Activated CD4-positive, alpha-beta T cell treated with anti-CD3 and anti-CD28 coated beads, Interleukin-2, amount 10 ng/mL, durations not matched to agents 7 days and 5 days (primary cell): ENCODE measurements at regions not wholly inside any gene's neighbourhood (a gene's known extent, or its start where the extent isn't known, plus 50 kb on each side); places are given as distances from the start of the nearest gene placed in this dataset.

Source experiments
- CTCF ChIA-PET: fragments of 350-600 bp; sonication (Branson Sonifier 250); formaldehyde crosslinking; loops from one replicate; lab custom pipeline; 2021; ENCODE audit warnings: antibody characterized with exemption; lab: Charles Lee
- POLR2A ChIA-PET: fragments of 350-600 bp; sonication (Branson Sonifier 250); formaldehyde crosslinking; loops from one replicate; lab custom pipeline; 2021; ENCODE audit warnings: antibody characterized with exemption; lab: Charles Lee
- DNase-seq: peaks from one replicate; pipeline ENCODE4 v3.0.0-alpha.2; 2020
- H3K27ac Mint-ChIP-seq: one replicate; pipeline ENCODE4 v1.8.0; 2021; ENCODE audit warnings: mild to moderate bottlenecking, moderate library complexity, mixed read lengths
- H3K27me3 Mint-ChIP-seq: one replicate; pipeline ENCODE4 v1.8.0; 2021; ENCODE audit warnings: mixed read lengths
- H3K36me3 Mint-ChIP-seq: one replicate; pipeline ENCODE4 v1.8.0; 2021; ENCODE audit warnings: low read depth, mixed read lengths
- H3K4me1 Mint-ChIP-seq: one replicate; pipeline ENCODE4 v1.8.0; 2021; ENCODE audit warnings: mixed read lengths
- H3K4me3 Mint-ChIP-seq: one replicate; pipeline ENCODE4 v1.8.0; 2021; ENCODE audit warnings: mild to moderate bottlenecking, moderate library complexity, mixed read lengths
- H3K9me3 Mint-ChIP-seq: one replicate; pipeline ENCODE4 v1.8.0; 2021; ENCODE audit warnings: mixed read lengths

- Mint-ChIP-seq H3K27me3 (peaks cover 5% of the 10 kb centered on the region), H3K4me1 (peaks cover 53% of the 10 kb centered on the region), H3K27ac (peak overlapping the region; percentile 37), H3K9me3 (no peaks in the 10 kb centered on the region), H3K4me3 (no peak overlapping the region), H3K36me3 (no peaks in the 10 kb centered on the region)
- DNase-seq: no peak
- ChIA-PET POLR2A (no interaction called here), CTCF (interaction anchor here (0.6 kb wide), 1 partner anchor 105 kb away, joined by 3 read pairs; no protein-coding TSS in a partner anchor)
Measured at GRCh38 chr9:79885093-79885857, 313.5 kb downstream of the TLE4 start.

DNA sequence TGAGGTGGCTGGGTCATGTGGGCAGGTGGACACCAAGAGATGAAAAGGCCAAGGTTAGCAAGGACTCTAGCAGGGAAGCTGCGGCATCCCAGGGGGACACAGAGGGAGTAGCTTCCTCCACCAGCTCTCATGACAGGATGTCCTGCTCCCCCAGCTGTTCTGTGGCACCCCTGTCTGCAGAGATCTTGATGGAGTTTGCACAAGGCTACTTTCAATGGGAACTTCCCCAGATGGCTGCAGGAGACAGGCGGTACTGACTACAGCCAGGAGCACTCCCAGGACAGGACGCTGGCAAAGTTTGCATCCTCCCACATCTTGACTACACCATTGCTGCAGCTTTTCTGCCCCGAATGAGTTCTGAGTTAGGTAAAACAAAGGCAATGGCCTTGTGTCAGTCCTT lies 312.8 kb downstream of the TLE4 start:
- no peak for DNase-seq
- Mint-ChIP-seq H3K4me1 (peaks cover 55% of the 10 kb centered on the region), H3K27me3 (peaks cover 1% of the 10 kb centered on the region), H3K4me3 (no peak overlapping the region), H3K9me3 (no peaks in the 10 kb centered on the region), H3K27ac (peak overlapping the region; percentile 10), H3K36me3 (no peaks in the 10 kb centered on the region)
- ChIA-PET CTCF (interaction anchor here (0.6 kb wide), 1 partner anchor 104 kb away, joined by 3 read pairs; no protein-coding TSS in a partner anchor), POLR2A (no interaction called here)

DNA sequence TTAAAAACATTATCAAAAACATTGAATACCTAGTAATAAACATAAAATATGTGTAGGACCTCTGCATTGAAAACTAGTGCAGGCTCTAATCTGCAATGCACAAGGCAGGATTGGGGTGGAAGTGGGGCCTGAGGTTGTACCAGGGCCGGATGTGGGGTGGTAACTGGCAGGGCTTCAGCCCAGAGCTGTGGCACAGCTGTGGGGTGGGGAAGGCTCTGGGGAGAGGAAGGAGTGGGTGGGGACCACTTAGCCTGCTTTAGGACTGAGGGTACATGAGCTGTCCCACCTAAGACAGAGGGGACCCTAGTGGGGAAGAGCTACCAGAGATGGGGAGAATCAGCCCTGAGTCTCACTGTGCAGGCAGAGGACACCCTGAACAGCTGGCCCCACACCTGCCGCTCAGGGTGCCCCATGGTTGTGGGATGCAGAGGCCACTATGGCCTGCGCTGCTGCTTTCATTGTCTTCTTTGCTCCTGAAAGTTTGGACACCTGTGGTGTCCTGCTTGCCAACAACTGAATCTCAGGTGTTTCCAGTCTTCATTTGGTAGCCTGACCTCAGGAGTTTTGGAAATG lies 311.4 kb downstream of the TLE4 start:
- ChIA-PET POLR2A (no interaction called here), CTCF (interaction anchor here (0.7 to 1.3 kb wide), 2 partner anchors 10 to 151 kb away, joined by 3 read pairs; no protein-coding TSS in a partner anchor)
- Mint-ChIP-seq H3K4me1 (peaks cover 56% of the 10 kb centered on the region), H3K27me3 (no peaks in the 10 kb centered on the region), H3K36me3 (no peaks in the 10 kb centered on the region), H3K4me3 (peak overlapping the region; percentile 42), H3K27ac (peak overlapping the region; percentile 87), H3K9me3 (no peaks in the 10 kb centered on the region)
- DNase-seq: peak; percentile 68

DNA sequence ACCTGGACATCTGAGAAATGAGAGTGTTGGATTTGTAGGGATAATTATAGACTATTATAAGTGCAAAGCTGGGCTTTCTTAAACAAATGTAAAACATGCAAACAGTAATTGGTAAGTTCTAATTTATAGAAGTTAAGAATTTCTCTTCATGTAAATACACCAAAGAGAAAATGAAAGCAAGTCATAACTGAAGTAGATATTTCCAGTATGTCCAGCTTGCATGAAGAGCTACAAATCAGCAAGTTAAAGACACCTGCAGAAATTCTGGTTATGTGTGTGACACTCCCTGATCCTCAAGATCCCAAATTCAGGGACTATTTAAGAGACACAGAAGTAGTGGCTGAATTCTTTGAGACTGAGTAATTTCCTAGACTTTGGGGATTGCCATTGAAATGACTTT lies 308.9 kb downstream of the TLE4 start:
- Mint-ChIP-seq H3K27ac (no peak overlapping the region), H3K4me3 (no peak overlapping the region), H3K9me3 (no peaks in the 10 kb centered on the region), H3K27me3 (no peaks in the 10 kb centered on the region), H3K4me1 (peaks cover 52% of the 10 kb centered on the region), H3K36me3 (no peaks in the 10 kb centered on the region)
- POLR2A ChIA-PET: no interaction called here
- DNase-seq: no peak
- CTCF ChIA-PET: no interaction called here

GRCh38 chr9:79877943-79878602 lies 306.3 kb downstream of the TLE4 start:
- Mint-ChIP-seq H3K36me3 (no peaks in the 10 kb centered on the region), H3K4me3 (no peak overlapping the region), H3K27ac (no peak overlapping the region), H3K4me1 (peaks cover 28% of the 10 kb centered on the region), H3K27me3 (no peaks in the 10 kb centered on the region), H3K9me3 (no peaks in the 10 kb centered on the region)
- CTCF ChIA-PET: no interaction called here
- POLR2A ChIA-PET: no interaction called here
- DNase-seq: no peak

- Mint-ChIP-seq H3K27ac (no peak overlapping the region), H3K4me3 (no peak overlapping the region), H3K9me3 (peaks cover 2% of the 10 kb centered on the region), H3K4me1 (peaks cover 4% of the 10 kb centered on the region), H3K27me3 (no peaks in the 10 kb centered on the region), H3K36me3 (no peaks in the 10 kb centered on the region)
- POLR2A ChIA-PET: no interaction called here
- CTCF ChIA-PET: no interaction called here
- DNase-seq: no peak
Measured at GRCh38 chr9:79868567-79869189, 296.9 kb downstream of the TLE4 start.

- Mint-ChIP-seq H3K4me1 (peaks cover 12% of the 10 kb centered on the region), H3K27ac (no peak overlapping the region), H3K27me3 (no peaks in the 10 kb centered on the region), H3K36me3 (no peaks in the 10 kb centered on the region), H3K4me3 (no peak overlapping the region), H3K9me3 (peaks cover 27% of the 10 kb centered on the region)
- ChIA-PET POLR2A (no interaction called here), CTCF (no interaction called here)
- no peak for DNase-seq
Measured at GRCh38 chr9:79862921-79863890, 291.4 kb downstream of the TLE4 start.

GRCh38 chr9:79858508-79858907 lies 286.7 kb downstream of the TLE4 start:
- ChIA-PET POLR2A (no interaction called here), CTCF (no interaction called here)
- DNase-seq: peak; percentile 18
- Mint-ChIP-seq H3K27me3 (no peaks in the 10 kb centered on the region), H3K4me1 (peaks cover 14% of the 10 kb centered on the region), H3K4me3 (peak overlapping the region; percentile 43), H3K27ac (peak overlapping the region; percentile 86), H3K9me3 (peaks cover 25% of the 10 kb centered on the region), H3K36me3 (no peaks in the 10 kb centered on the region)

DNA sequence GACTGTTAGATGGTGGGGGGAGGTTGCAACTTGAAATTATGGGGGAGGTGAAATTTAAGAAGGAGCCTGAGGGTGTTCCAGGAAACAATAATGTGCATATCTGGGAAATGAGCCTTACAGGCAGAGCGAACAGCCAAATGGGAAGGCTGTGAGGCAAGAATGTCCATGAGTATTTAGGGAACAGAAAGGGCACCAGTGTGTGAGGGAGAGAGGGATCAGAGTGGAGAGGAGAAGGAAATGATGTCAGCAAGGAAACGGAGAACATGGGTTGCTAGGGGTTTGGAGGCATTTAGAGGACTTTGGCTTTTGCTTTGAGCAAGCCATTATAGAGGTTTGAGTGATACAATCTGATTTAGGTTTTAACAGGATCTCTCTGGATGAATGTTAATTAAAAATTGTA lies 285.4 kb downstream of the TLE4 start:
- Mint-ChIP-seq H3K9me3 (peaks cover 16% of the 10 kb centered on the region), H3K27me3 (no peaks in the 10 kb centered on the region)
- POLR2A ChIA-PET: no interaction called here

DNA sequence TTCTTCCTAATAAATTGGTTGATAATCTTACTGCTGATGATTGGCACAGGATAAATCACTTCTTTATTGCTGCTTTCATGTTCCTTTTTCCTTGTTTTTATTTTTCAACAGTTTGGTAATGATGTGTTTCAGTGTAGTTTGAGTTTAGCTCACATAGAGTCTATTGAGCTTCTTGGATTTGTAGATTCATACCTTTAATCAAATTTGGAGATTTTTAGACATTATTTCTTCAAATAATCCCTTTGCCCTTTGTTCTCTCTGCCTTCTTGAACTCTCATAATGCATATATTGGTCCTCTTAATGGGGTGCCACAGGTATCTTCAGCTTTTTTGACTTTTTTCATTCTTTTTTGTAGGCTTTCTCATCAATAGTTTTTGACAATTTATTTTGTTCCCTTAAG lies 275.3 kb downstream of the TLE4 start:
- H3K27me3 Mint-ChIP-seq: no peaks in the 10 kb centered on the region
- POLR2A ChIA-PET: no interaction called here
- DNase-seq: no peak
- no peaks in the 10 kb centered on the region for H3K4me1 Mint-ChIP-seq
- peaks cover 18% of the 10 kb centered on the region for H3K9me3 Mint-ChIP-seq
- H3K4me3 Mint-ChIP-seq: no peak overlapping the region
- H3K36me3 Mint-ChIP-seq: peaks cover 4% of the 10 kb centered on the region
- CTCF ChIA-PET: no interaction called here
- H3K27ac Mint-ChIP-seq: no peak overlapping the region

More for the DNA sequence above, 285.4 kb downstream of the TLE4 start:
- Mint-ChIP-seq H3K27ac (no peak overlapping the region), H3K36me3 (no peaks in the 10 kb centered on the region), H3K4me3 (no peak overlapping the region), H3K4me1 (peaks cover 14% of the 10 kb centered on the region)
- CTCF ChIA-PET: no interaction called here
- no peak for DNase-seq

DNA sequence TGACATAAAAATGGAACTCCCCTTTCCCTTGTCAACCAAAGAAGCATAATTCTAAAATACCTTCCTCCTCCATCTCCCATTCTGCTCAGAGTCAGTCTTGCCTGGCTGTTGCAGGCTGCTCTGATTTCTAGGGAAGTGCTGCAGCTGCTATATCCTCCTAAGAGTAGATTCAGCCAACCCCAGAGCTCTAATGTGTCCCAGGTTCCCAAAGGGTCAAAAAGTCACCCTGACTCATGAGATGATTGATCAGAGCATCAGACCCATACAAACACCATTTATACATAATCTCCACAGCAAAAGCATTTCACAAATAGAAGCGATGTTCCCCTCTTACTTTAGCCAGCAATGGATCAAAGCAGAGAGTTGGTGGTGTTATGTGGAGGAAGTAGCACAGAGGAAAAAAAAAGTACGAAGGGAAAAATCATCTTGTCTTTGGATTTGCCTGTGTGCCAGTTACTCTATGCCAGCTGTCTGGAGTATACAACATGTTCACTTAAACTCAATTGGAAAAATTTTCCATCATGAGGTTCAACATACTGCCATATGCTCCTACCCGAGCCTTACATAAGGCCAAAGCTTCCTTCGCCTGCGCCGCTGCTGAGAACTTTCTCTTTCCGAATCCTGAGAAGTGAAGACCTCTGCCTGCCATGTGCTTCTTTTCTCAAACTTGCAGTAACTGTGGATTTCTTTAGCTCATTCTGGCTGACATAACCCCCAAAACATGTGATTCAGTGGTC lies 258.0 kb downstream of the TLE4 start:
- peaks cover 6% of the 10 kb centered on the region for H3K9me3 Mint-ChIP-seq
- no peaks in the 10 kb centered on the region for H3K27me3 Mint-ChIP-seq
- DNase-seq: no peak
- peaks cover 4% of the 10 kb centered on the region for H3K4me1 Mint-ChIP-seq
- no peak overlapping the region for H3K27ac Mint-ChIP-seq
- CTCF ChIA-PET: interaction anchor here (1.1 kb wide), 1 partner anchor 10 kb away, joined by 3 read pairs; no protein-coding TSS in a partner anchor
- H3K36me3 Mint-ChIP-seq: no peaks in the 10 kb centered on the region
- H3K4me3 Mint-ChIP-seq: no peak overlapping the region
- POLR2A ChIA-PET: no interaction called here
